HG03432 (cell line): ENCODE measurements at regions not wholly inside any gene's neighbourhood (a gene's known extent, or its start where the extent isn't known, plus 50 kb on each side); places are given as distances from the start of the nearest gene placed in this dataset.
A peak's percentile ranks its signal among the peaks of the same experiment; 100 is the strongest.
"Not testable (repeated sequence)": the region's sequence is repeated elsewhere in the genome, so short reads cannot be mapped to it uniquely, and the experiment has no call there.

Source experiments
- ATAC-seq: cut with Tn5 transposase; IDR thresholded peaks from one replicate; pipeline ENCODE4 v1.9.1; 2021; ENCODE audit warnings: mild to moderate bottlenecking, moderate library complexity; ENCODE audit not compliant: unreplicated experiment

- no peak for ATAC-seq
These were observed 1108.4 kb upstream of the TMEM132C start for GRCh38 chr12:127158385-127159061.

- no peak for ATAC-seq
These were observed 1105.5 kb upstream of the TMEM132C start for GRCh38 chr12:127161466-127161865.

GRCh38 chr12:127162307-127162706 lies 1104.7 kb upstream of the TMEM132C start:
- ATAC-seq = no peak

- ATAC-seq = peak; percentile 84
These were observed 1104.1 kb upstream of the TMEM132C start for GRCh38 chr12:127162902-127163301.

GRCh38 chr12:127165567-127166392 lies 1101.2 kb upstream of the TMEM132C start:
- ATAC-seq = peak; percentile 73

GRCh38 chr12:127169321-127170181 lies 1097.4 kb upstream of the TMEM132C start:
- ATAC-seq = no peak

- ATAC-seq = no peak
These were observed 1096.5 kb upstream of the TMEM132C start for GRCh38 chr12:127170226-127171180.

GRCh38 chr12:127172861-127173260 lies 1094.1 kb upstream of the TMEM132C start:
- no peak for ATAC-seq

- not testable (repeated sequence) for ATAC-seq
These were observed 1093.0 kb upstream of the TMEM132C start for GRCh38 chr12:127173971-127174370.

GRCh38 chr12:127174881-127175280 lies 1092.1 kb upstream of the TMEM132C start:
- no peak for ATAC-seq

- ATAC-seq = no peak
These were observed 1091.6 kb upstream of the TMEM132C start for GRCh38 chr12:127175361-127175760.

- ATAC-seq = no peak
These were observed 1090.2 kb upstream of the TMEM132C start for GRCh38 chr12:127176804-127177203.

GRCh38 chr12:127178052-127178451 lies 1088.9 kb upstream of the TMEM132C start:
- no peak for ATAC-seq

- no peak for ATAC-seq
These were observed 1088.5 kb upstream of the TMEM132C start for GRCh38 chr12:127178463-127178862.

GRCh38 chr12:127179176-127179575 lies 1087.8 kb upstream of the TMEM132C start:
- ATAC-seq = no peak

GRCh38 chr12:127182018-127182417 lies 1085.0 kb upstream of the TMEM132C start:
- no peak for ATAC-seq

- ATAC-seq = no peak
These were observed 1077.0 kb upstream of the TMEM132C start for GRCh38 chr12:127189992-127190391.

- no peak for ATAC-seq
These were observed 1075.8 kb upstream of the TMEM132C start for GRCh38 chr12:127191129-127191528.

- no peak for ATAC-seq
These were observed 1074.6 kb upstream of the TMEM132C start for GRCh38 chr12:127192391-127192790.

GRCh38 chr12:127193341-127193740 lies 1073.6 kb upstream of the TMEM132C start:
- ATAC-seq = no peak
